ENCODE measurements at regions not wholly inside any gene's neighbourhood (a gene's known extent, or its start where the extent isn't known, plus 50 kb on each side); places are given as distances from the start of the nearest gene placed in this dataset.

DNA sequence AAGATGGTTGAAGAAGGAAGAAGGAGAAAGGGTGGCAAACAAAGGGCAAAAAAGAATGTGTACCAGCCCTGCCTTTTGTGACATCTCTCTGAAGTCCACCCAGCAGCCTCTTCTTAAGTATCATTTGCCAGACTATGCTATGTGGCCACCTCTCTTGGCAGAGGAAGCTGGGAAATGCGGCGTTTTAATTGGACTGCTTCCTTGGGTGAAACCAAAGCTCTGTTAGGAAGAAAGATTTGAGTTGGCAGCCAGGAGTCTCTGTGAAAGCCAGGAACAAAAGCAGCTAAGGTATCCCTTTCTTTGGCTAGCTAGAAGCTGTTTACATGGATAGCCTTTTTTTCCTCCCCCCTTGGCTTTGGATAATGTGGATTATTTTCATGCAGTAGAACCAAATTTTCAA, 67.5 kb upstream of the GTSF1L start:
- H3K27me3 ChIP-seq, result no peaks in the 10 kb centered on the region
- no peak overlapping the region for H3K27ac ChIP-seq
- TF ChIP-seq CTCF (IDR thresholded peaks at IDR 0.05), result no peak
- TF ChIP-seq POLR2A (IDR thresholded peaks at IDR 0.05), result no peak
- no peaks in the 10 kb centered on the region for H3K36me3 ChIP-seq
- H3K9me3 ChIP-seq, result no peaks in the 10 kb centered on the region
- intact Hi-C loops (cut with DNase I; ENCODE audit: low total_unique reads), result no loop called here
- no peak for DNase-seq
- no peak overlapping the region for H3K4me3 ChIP-seq
- no peaks in the 10 kb centered on the region for H3K4me1 ChIP-seq

- no peak for TF ChIP-seq CTCF (IDR thresholded peaks at IDR 0.05)
- no peak for TF ChIP-seq POLR2A (IDR thresholded peaks at IDR 0.05)
These were observed 62.8 kb upstream of the GTSF1L start for GRCh38 chr20:43789593-43789992.

GRCh38 chr20:43787937-43788336, 61.1 kb upstream of the GTSF1L start:
- no peak for DNase-seq
- Histone ChIP-seq H3K4me1 (no peaks in the 10 kb centered on the region), H3K9me3 (no peaks in the 10 kb centered on the region), H3K27me3 (no peaks in the 10 kb centered on the region), H3K4me3 (no peak overlapping the region), H3K27ac (no peak overlapping the region), H3K36me3 (no peaks in the 10 kb centered on the region)
- intact Hi-C loops (cut with DNase I; ENCODE audit: low total_unique reads), result no loop called here
- no peak for TF ChIP-seq CTCF (IDR thresholded peaks at IDR 0.05)
- TF ChIP-seq POLR2A (IDR thresholded peaks at IDR 0.05), result no peak

More at GRCh38 chr20:43789593-43789992, 62.8 kb upstream of the GTSF1L start:
- H3K36me3 ChIP-seq, result no peaks in the 10 kb centered on the region
- H3K4me1 ChIP-seq, result no peaks in the 10 kb centered on the region
- no peak for DNase-seq
- no peaks in the 10 kb centered on the region for H3K9me3 ChIP-seq
- H3K4me3 ChIP-seq, result no peak overlapping the region
- intact Hi-C loops (cut with DNase I; ENCODE audit: low total_unique reads), result no loop called here
- no peak overlapping the region for H3K27ac ChIP-seq
- no peaks in the 10 kb centered on the region for H3K27me3 ChIP-seq

DNA sequence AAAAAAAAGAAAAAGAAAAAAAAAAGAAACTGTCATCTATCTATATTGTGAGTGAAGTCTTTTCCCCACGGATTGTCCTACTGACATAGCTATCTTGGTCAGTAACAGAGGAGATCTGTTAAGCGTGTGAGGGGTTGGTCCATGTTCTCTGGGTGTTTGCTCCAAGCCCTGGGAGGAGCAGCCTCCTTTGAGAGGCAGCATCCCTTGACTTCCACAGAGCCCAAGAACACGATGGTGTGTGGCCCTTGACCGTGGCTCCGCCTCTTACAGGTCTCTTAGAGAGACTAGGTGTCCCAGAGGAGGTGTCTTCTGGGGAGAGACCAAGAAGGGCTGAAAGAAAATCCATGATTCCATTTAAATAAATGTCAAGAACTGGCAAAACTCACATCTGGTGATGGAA, 60.1 kb upstream of the GTSF1L start:
- intact Hi-C loops (cut with DNase I; ENCODE audit: low total_unique reads), result no loop called here
- no peak for TF ChIP-seq POLR2A (IDR thresholded peaks at IDR 0.05)
- TF ChIP-seq CTCF (IDR thresholded peaks at IDR 0.05), result no peak
- H3K27ac ChIP-seq, result no peak overlapping the region
- H3K27me3 ChIP-seq, result no peaks in the 10 kb centered on the region
- no peaks in the 10 kb centered on the region for H3K36me3 ChIP-seq
- no peaks in the 10 kb centered on the region for H3K4me1 ChIP-seq
- no peaks in the 10 kb centered on the region for H3K9me3 ChIP-seq
- DNase-seq, result no peak
- H3K4me3 ChIP-seq, result no peak overlapping the region

DNA sequence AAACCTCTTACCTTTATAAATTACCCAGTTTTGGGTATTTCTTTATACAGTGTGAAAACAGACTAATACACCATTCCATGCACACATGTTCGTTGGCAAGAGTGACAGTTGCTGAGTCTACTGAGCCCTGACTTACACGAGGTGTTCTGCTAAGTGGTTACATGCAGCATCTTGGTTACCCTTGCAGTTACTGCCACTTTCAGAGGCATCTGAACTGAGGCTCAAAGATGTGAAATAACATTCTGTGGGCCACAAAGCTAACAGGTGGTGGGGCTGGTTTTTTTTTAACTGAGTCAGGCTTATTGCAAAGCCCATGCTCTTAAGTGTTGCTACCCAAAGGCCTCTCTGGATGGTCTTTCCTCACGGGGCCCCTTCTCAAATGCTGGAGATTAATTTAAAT, 54.4 kb upstream of the GTSF1L start:
- Histone ChIP-seq H3K27me3 (no peaks in the 10 kb centered on the region), H3K27ac (no peak overlapping the region), H3K4me3 (no peak overlapping the region), H3K36me3 (no peaks in the 10 kb centered on the region), H3K4me1 (no peaks in the 10 kb centered on the region), H3K9me3 (no peaks in the 10 kb centered on the region)
- intact Hi-C loops (cut with DNase I; ENCODE audit: low total_unique reads), result no loop called here
- no peak for DNase-seq
- TF ChIP-seq POLR2A (IDR thresholded peaks at IDR 0.05) (no peak), CTCF (IDR thresholded peaks at IDR 0.05) (no peak)
